GM19397 (cell line): ENCODE measurements at regions not wholly inside any gene's neighbourhood (a gene's known extent, or its start where the extent isn't known, plus 50 kb on each side); places are given as distances from the start of the nearest gene placed in this dataset.
"Not testable (repeated sequence)": the region's sequence is repeated elsewhere in the genome, so short reads cannot be mapped to it uniquely, and the experiment has no call there.

ENCODE experiments used
- ATAC-seq: cut with Tn5 transposase; IDR thresholded peaks from one replicate; pipeline ENCODE4 v1.9.1; 2021; ENCODE audit warnings: mild to moderate bottlenecking, moderate library complexity; ENCODE audit not compliant: unreplicated experiment

DNA sequence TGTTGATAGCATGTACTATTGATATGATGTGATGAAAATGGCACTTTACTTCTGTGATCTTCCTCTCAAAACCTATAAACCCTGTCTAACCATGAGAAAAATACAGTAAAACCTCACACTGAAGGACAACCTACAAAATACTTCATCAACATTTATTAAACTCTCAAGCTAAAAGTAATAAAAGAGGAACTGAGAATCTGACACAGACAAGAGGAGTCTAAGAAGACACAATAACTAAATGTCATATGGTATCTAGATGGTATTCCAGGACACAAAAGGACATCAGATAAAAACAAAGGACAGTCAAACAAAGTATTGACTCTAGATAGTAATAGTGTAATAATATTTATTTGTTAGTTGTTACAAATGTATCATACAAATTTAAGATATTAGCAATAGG lies 655.3 kb downstream of the SH3BGRL start:
- no peak for ATAC-seq

- no peak for ATAC-seq
Measured at GRCh38 chrX:81866873-81867272, 665.0 kb downstream of the SH3BGRL start.

- ATAC-seq: no peak
Measured at GRCh38 chrX:81868979-81869378, 667.1 kb downstream of the SH3BGRL start.

GRCh38 chrX:81874807-81875206 lies 672.9 kb downstream of the SH3BGRL start:
- ATAC-seq: no peak

- no peak for ATAC-seq
Measured at GRCh38 chrX:81875800-81876199, 673.9 kb downstream of the SH3BGRL start.

GRCh38 chrX:81876437-81876836 lies 674.5 kb downstream of the SH3BGRL start:
- no peak for ATAC-seq

DNA sequence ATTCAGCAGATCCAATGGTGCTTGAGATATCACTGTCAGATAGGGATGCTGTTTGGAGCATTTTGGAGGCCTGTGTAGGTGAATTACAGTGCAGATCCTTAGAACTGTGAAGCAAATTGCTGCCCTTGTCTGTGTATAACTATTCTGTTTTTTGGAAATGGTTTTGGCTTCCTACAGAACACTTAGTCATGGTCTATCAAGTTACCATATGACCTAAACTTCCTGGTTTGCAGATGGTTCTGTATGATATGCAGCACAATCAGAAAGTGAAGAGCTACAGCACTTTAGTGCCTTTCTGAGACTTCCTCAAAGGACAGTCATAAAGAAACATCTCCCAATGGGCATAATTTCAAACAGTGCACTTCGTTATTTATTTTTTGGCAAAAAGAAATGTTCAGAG lies 688.6 kb downstream of the SH3BGRL start:
- ATAC-seq: no peak

- no peak for ATAC-seq
Measured at GRCh38 chrX:81900522-81900921, 698.6 kb downstream of the SH3BGRL start.

DNA sequence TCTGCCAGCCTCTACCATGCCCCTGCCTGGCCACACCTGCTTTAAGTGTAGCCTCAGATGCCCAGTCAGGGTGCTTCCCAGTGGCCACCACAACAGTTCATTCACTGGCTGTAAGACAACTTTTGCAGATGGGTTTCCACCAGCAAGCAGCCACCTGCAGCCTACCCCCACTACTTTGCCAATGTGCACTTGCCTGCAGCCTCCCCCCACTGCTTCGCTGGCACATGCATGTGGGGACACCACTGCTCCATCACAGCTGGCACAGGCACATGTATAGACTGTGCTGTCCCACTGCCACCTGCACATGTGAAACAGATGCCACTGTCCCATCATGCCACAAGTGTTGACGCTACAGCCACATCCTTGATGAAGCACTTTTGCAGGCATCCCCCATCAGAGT lies 723.9 kb downstream of the SH3BGRL start:
- no peak for ATAC-seq

- ATAC-seq: not testable (repeated sequence)
Measured at GRCh38 chrX:81945911-81946310, 744.0 kb downstream of the SH3BGRL start.

GRCh38 chrX:81957318-81957717 lies 755.4 kb downstream of the SH3BGRL start:
- ATAC-seq: no peak

DNA sequence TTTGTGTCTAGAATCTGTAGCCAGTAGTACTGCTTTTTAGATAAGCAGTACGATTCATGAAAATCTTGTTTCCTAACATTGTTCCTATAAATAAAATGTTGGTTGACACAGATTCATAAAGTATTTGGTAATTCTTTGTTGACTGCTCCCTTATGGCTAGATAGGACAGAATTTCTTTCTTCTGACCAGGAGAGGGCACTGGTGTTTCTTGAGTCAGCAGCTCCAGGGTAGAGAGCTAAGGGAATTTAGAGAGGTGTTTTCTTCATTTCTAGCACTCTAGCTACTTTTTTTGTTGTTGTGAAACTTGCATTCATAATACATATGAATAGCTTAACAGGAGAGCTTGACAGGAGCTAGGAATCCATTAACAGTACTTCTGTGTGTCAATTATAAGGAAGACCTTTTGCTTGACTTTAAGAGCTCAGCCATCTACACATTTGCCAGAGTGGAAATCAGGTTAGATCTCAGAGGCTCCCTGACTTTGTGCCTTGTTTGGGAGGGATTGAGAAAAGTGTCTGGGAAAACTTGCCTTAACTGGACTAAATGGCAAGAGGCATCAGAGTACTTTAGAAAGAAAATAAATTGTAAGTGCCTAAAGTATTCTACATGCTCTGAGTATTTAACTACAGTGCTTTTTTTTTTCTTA lies 756.1 kb downstream of the SH3BGRL start:
- no peak for ATAC-seq

GRCh38 chrX:81959964-81960363 lies 758.1 kb downstream of the SH3BGRL start:
- ATAC-seq: no peak

- not testable (repeated sequence) for ATAC-seq
Measured at GRCh38 chrX:81974413-81974812, 772.5 kb downstream of the SH3BGRL start.

DNA sequence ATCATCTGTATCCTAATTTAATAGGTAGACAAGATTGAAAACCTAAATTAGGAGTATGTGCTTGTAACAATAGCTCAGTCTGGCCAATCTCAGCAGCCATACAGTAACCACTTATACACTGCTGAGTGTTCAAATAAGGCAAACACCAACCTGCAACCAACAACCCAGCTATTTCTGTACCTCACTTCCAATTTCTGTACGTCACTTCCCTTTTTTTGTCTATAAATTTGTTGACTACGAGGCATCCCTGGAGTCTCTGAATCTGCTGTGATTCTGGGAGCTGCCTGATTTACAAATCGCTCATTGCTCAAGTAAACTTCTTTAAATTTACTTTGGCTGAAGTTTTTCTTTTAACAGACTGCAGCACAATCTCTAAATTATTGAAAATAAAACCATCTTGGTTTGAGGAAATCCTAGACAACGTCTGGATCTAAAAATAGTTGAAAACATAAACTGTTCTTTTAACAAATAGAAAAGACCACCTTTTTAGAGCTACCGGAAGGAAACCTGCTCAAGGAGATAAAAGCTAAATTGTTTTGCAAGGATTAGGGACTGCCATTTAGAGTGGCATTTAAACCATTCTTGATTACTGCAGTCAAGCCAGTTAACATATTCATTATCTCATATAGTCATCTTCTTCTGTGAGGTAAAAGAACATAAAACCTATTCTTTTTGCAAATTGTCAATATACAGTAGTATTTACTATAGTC lies 778.1 kb downstream of the SH3BGRL start:
- ATAC-seq: no peak

- not testable (repeated sequence) for ATAC-seq
Measured at GRCh38 chrX:81987217-81987616, 785.3 kb downstream of the SH3BGRL start.

DNA sequence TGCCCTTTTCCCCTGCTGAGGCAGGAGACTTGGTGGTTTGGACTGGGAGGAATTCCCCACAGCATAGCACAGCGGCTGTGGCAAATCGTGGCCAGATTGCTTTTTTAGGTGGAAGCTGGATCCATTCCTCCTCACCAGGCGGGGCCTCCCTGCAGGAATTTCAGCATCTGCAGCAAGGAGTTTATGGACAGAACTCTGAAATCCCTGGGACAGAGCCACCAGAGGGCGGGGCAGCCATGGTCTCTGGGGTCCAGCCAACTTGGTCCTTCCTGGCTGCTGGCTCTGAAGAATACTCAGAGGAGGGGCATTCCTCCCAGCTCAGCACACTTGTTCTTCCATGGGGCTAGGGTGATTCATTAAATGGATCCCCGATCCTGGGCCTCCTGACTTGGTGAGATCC lies 794.3 kb downstream of the SH3BGRL start:
- no peak for ATAC-seq

GRCh38 chrX:82029571-82030218 lies 827.8 kb downstream of the SH3BGRL start:
- no peak for ATAC-seq

DNA sequence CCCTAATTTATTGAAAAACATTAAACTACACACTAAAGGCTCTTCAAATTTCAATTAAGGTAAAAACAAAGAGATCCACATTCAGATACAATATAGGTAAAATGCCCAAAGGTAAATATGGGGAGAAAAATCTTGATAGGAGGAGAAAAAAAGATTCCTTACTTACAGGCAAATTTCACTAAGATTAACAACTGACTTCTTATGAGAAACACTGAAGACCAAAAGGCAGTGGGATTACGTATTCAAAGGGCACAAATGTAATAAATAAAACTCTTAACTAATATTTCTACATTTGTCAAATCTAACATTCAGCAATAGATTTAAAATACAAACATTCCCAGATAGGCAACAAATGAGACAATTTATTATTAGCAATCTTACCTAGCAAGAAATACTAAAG lies 829.3 kb downstream of the SH3BGRL start:
- ATAC-seq: no peak

GRCh38 chrX:82038793-82039192 lies 836.9 kb downstream of the SH3BGRL start:
- ATAC-seq: no peak

DNA sequence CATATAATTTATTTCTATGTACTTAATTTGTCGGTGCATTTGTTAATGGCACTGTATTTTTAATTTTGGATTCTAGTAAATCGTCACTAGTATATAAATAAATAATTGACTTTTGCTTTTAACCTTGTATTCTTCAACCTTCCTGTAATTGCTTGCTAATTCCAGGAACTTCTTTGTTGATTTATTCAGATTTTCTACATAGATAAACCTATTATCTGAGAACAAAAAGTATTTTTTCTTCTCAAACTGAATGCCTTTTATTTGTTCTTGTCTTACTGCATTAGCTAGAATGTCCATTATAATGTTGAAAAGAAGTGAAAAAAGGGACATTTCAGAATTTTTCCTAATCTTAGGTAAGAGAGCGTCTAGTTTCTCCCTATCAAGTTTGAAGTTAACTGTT lies 839.1 kb downstream of the SH3BGRL start:
- no peak for ATAC-seq

DNA sequence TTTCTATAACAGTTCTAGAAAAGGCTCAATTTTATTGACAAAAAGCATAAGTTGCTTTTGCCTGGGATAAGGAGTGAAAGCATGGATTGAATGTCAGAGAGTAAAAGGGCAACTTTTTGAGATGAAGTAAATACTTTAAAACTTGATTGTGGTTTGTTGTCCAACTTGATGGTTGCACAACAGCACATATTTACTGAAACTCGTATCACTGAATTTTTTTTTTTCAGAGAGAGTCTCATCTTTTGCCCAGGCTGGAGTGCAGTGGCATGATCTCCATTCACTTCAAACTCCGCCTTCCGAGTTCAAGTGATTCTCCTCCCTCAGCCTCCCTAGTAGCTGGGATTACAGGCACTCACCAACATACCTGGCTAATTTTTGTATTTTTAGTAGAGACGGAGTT lies 856.8 kb downstream of the SH3BGRL start:
- ATAC-seq: no peak
